Mucosa of stomach (tissue), 1 donor: ENCODE measurements at regions not wholly inside any gene's neighbourhood (a gene's known extent, or its start where the extent isn't known, plus 50 kb on each side); places are given as distances from the start of the nearest gene placed in this dataset.

ENCODE experiments used
- H3K27me3 ChIP-seq: one replicate; pipeline ENCODE4 v1.7.0; 2013; ENCODE audit warnings: mild to moderate bottlenecking, low read length; ENCODE audit not compliant: control insufficient read depth, insufficient read depth
- H3K36me3 ChIP-seq: one replicate; pipeline ENCODE4 v1.7.0; 2013; ENCODE audit warnings: low read length; ENCODE audit not compliant: control insufficient read depth, insufficient read depth
- H3K4me1 ChIP-seq: one replicate; pipeline ENCODE4 v1.7.0; 2013; ENCODE audit warnings: mild to moderate bottlenecking, low read length; ENCODE audit not compliant: control insufficient read depth, insufficient read depth
- H3K4me3 ChIP-seq: one replicate; pipeline ENCODE4 v1.7.0; 2013; ENCODE audit warnings: low read length
- H3K9ac ChIP-seq: one replicate; pipeline ENCODE4 v1.7.0; 2013; ENCODE audit warnings: mild to moderate bottlenecking, low read length, moderate library complexity
- H3K9me3 ChIP-seq: one replicate; pipeline ENCODE4 v1.7.0; 2013; ENCODE audit warnings: mild to moderate bottlenecking, low read length, moderate library complexity; ENCODE audit not compliant: control insufficient read depth
- donor health status: Pancreatic carcinoma.

- Histone ChIP-seq H3K9me3 (no peaks in the 10 kb centered on the region), H3K4me1 (no peaks in the 10 kb centered on the region), H3K9ac (no peak overlapping the region), H3K27me3 (no peaks in the 10 kb centered on the region), H3K36me3 (no peaks in the 10 kb centered on the region), H3K4me3 (no peak overlapping the region)
These were observed 600.7 kb upstream of the PTGER4 start for GRCh38 chr5:40078898-40079575.

- no peak overlapping the region for H3K9ac ChIP-seq
- no peak overlapping the region for H3K4me3 ChIP-seq
- no peaks in the 10 kb centered on the region for H3K27me3 ChIP-seq
- H3K36me3 ChIP-seq = no peaks in the 10 kb centered on the region
- H3K9me3 ChIP-seq = no peaks in the 10 kb centered on the region
- H3K4me1 ChIP-seq = peaks cover 15% of the 10 kb centered on the region
These were observed 604.9 kb upstream of the PTGER4 start for GRCh38 chr5:40074826-40075225.

- Histone ChIP-seq H3K36me3 (no peaks in the 10 kb centered on the region), H3K9me3 (no peaks in the 10 kb centered on the region), H3K4me3 (no peak overlapping the region), H3K4me1 (peaks cover 15% of the 10 kb centered on the region), H3K27me3 (no peaks in the 10 kb centered on the region), H3K9ac (no peak overlapping the region)
These were observed 605.8 kb upstream of the PTGER4 start for GRCh38 chr5:40073927-40074326.

- Histone ChIP-seq H3K36me3 (no peaks in the 10 kb centered on the region), H3K9me3 (no peaks in the 10 kb centered on the region), H3K4me1 (peaks cover 15% of the 10 kb centered on the region), H3K9ac (no peak overlapping the region), H3K4me3 (no peak overlapping the region), H3K27me3 (no peaks in the 10 kb centered on the region)
These were observed 607.8 kb upstream of the PTGER4 start for GRCh38 chr5:40071870-40072269.

GRCh38 chr5:40066616-40067015, 613.1 kb upstream of the PTGER4 start:
- no peaks in the 10 kb centered on the region for H3K27me3 ChIP-seq
- no peaks in the 10 kb centered on the region for H3K36me3 ChIP-seq
- peaks cover 8% of the 10 kb centered on the region for H3K4me1 ChIP-seq
- no peaks in the 10 kb centered on the region for H3K9me3 ChIP-seq
- no peak overlapping the region for H3K4me3 ChIP-seq
- H3K9ac ChIP-seq = no peak overlapping the region

GRCh38 chr5:40052808-40053207, 626.9 kb upstream of the PTGER4 start:
- no peak overlapping the region for H3K9ac ChIP-seq
- H3K4me1 ChIP-seq = no peaks in the 10 kb centered on the region
- H3K36me3 ChIP-seq = no peaks in the 10 kb centered on the region
- no peaks in the 10 kb centered on the region for H3K9me3 ChIP-seq
- no peaks in the 10 kb centered on the region for H3K27me3 ChIP-seq
- H3K4me3 ChIP-seq = no peak overlapping the region

GRCh38 chr5:40046792-40047191, 622.0 kb upstream of the DAB2 start:
- Histone ChIP-seq H3K4me3 (no peak overlapping the region), H3K36me3 (no peaks in the 10 kb centered on the region), H3K9me3 (no peaks in the 10 kb centered on the region), H3K9ac (no peak overlapping the region), H3K27me3 (no peaks in the 10 kb centered on the region), H3K4me1 (no peaks in the 10 kb centered on the region)

GRCh38 chr5:40045429-40045828, 620.6 kb upstream of the DAB2 start:
- no peaks in the 10 kb centered on the region for H3K36me3 ChIP-seq
- no peak overlapping the region for H3K4me3 ChIP-seq
- no peaks in the 10 kb centered on the region for H3K27me3 ChIP-seq
- no peaks in the 10 kb centered on the region for H3K9me3 ChIP-seq
- no peaks in the 10 kb centered on the region for H3K4me1 ChIP-seq
- H3K9ac ChIP-seq = no peak overlapping the region

GRCh38 chr5:40043916-40044315, 619.1 kb upstream of the DAB2 start:
- H3K4me3 ChIP-seq = no peak overlapping the region
- no peaks in the 10 kb centered on the region for H3K4me1 ChIP-seq
- H3K9ac ChIP-seq = no peak overlapping the region
- H3K27me3 ChIP-seq = no peaks in the 10 kb centered on the region
- H3K36me3 ChIP-seq = no peaks in the 10 kb centered on the region
- no peaks in the 10 kb centered on the region for H3K9me3 ChIP-seq

- Histone ChIP-seq H3K4me3 (no peak overlapping the region), H3K9ac (no peak overlapping the region), H3K27me3 (no peaks in the 10 kb centered on the region), H3K4me1 (no peaks in the 10 kb centered on the region), H3K36me3 (no peaks in the 10 kb centered on the region), H3K9me3 (no peaks in the 10 kb centered on the region)
These were observed 616.7 kb upstream of the DAB2 start for GRCh38 chr5:40041452-40041851.

GRCh38 chr5:40037713-40038112, 612.9 kb upstream of the DAB2 start:
- Histone ChIP-seq H3K9ac (no peak overlapping the region), H3K4me1 (no peaks in the 10 kb centered on the region), H3K27me3 (no peaks in the 10 kb centered on the region), H3K36me3 (no peaks in the 10 kb centered on the region), H3K9me3 (no peaks in the 10 kb centered on the region), H3K4me3 (no peak overlapping the region)

GRCh38 chr5:40034441-40034840, 609.7 kb upstream of the DAB2 start:
- H3K36me3 ChIP-seq = no peaks in the 10 kb centered on the region
- no peaks in the 10 kb centered on the region for H3K27me3 ChIP-seq
- H3K4me3 ChIP-seq = no peak overlapping the region
- H3K9me3 ChIP-seq = no peaks in the 10 kb centered on the region
- no peak overlapping the region for H3K9ac ChIP-seq
- H3K4me1 ChIP-seq = no peaks in the 10 kb centered on the region

- no peaks in the 10 kb centered on the region for H3K9me3 ChIP-seq
- no peaks in the 10 kb centered on the region for H3K27me3 ChIP-seq
- no peak overlapping the region for H3K9ac ChIP-seq
- no peaks in the 10 kb centered on the region for H3K36me3 ChIP-seq
- H3K4me3 ChIP-seq = no peak overlapping the region
- no peaks in the 10 kb centered on the region for H3K4me1 ChIP-seq
These were observed 608.6 kb upstream of the DAB2 start for GRCh38 chr5:40033411-40033810.
